ENCODE measurements at regions not wholly inside any gene's neighbourhood (a gene's known extent, or its start where the extent isn't known, plus 50 kb on each side); places are given as distances from the start of the nearest gene placed in this dataset.
"Not testable (repeated sequence)": the region's sequence is repeated elsewhere in the genome, so short reads cannot be mapped to it uniquely, and the experiment has no call there.

GRCh38 chr4:148680884-148681283 is 238.7 kb upstream of the NR3C2 start:
- intact Hi-C loops (cut with micrococcal nuclease), result no loop called here

DNA sequence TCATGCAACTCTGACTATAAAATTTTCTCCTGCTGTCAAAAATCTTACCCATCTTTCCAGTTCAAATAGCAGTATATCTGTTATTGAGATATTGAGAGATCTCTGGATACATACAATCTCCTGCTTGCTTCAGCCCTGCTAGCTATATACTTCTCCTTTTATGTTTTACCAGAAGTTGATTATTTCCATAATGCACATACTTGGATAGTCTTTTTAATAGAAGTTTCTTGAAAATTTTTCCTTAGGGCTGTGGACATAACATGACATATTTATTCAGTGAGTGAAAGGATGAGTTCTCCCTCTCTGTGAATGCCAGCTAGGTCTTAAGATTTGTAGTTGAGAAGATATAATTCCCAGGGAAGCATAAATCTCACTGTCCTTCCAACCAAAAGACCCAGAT is 234.1 kb upstream of the NR3C2 start:
- intact Hi-C loops (cut with micrococcal nuclease), result no loop called here

- intact Hi-C loops (cut with micrococcal nuclease), result no loop called here
Measured at GRCh38 chr4:148674876-148675275, 232.7 kb upstream of the NR3C2 start.

DNA sequence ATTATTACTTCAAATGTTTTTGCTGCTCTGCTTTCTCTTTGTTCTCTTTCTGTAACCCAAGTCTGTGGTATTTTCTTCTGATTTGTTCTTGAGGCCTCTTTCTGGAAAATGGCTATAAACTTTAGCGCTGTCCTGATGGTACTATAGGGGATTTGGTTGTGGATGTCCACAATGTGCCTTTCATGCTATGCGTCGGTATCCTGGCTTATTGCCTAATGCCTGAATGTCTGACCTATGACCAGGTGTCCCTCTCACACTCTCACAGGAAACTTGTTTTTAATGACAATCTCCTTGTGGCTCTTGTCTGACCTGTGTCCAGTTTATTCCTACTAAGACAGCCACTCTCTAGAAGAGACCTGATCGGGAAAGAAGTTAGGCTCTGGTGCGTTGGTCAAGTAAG is 222.4 kb upstream of the NR3C2 start:
- intact Hi-C loops (cut with micrococcal nuclease), result no loop called here

GRCh38 chr4:148654131-148654530 is 211.9 kb upstream of the NR3C2 start:
- intact Hi-C loops (cut with micrococcal nuclease), result no loop called here

GRCh38 chr4:148653681-148654080 is 211.5 kb upstream of the NR3C2 start:
- intact Hi-C loops (cut with micrococcal nuclease), result no loop called here

DNA sequence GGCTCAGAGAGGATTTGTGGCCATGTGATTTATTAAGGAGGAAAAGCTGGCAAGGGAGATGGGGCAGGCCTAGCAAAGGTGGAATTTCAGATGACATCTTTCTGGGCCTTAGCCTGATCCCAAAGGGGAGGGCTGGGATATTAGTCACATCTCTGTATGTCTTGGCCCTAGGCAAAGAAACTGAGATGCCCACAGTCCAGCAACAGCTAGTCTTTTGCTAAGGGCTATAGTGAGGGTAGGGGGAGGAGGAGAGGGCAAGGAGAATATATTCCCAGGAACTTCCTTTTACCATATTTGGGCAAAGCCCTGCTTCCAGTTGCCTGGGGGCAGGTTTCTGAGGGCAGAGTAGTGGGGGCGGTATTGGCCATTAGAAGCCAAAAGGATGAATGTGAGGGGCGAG is 209.8 kb upstream of the NR3C2 start:
- intact Hi-C loops (cut with micrococcal nuclease), result no loop called here

DNA sequence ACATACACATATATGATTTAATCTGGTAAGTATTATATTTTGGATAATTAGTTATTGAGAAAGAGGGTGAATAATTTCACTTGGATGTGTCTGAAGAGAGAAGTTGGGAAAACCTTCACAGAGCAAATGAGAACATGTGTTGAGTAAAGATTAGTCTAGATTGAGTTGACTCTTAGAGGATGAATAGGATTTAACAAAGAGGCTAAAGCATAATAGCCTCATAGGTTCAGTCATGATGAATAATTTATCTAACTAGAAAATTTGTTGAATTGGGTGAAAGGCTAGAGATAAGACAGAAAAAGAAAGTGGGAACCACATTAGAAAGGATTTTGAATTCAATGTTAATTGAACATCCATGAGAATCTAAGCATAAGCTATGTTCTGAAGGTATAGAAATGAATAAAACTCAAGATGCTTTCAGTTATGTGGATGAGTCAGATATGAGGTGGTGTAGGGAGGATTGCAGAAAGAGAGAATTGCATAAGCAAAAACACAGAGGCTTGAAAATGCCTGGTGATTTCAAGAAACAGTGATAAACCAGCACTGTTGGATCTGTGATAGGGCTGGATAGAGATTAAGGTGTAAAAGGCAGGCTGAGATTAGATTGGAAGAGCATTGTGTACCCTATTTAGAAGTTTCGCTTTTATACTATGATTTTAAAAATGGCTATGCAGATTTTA is 207.6 kb upstream of the NR3C2 start:
- intact Hi-C loops (cut with micrococcal nuclease), result no loop called here

- intact Hi-C loops (cut with micrococcal nuclease), result no loop called here
Measured at GRCh38 chr4:148643851-148644250, 201.6 kb upstream of the NR3C2 start.

DNA sequence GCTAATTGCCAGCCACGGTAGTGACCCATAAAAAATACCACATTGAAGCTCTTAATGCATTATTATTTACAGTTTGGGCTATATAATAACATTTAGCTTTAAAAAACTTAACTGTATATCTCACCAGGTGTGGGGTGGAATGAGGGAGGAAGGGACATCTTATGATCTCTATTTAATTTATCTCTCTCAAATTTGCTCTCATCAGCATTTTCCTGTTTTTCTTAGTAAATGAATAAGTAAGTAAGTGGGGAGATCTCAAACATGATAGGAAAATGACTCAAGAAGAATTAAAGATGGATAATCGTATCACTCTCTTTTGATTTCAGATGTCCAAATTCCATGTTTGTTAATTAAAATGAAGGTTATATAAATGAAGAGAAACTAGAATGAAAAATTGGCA is 200.7 kb upstream of the NR3C2 start:
- intact Hi-C loops (cut with micrococcal nuclease), result no loop called here

DNA sequence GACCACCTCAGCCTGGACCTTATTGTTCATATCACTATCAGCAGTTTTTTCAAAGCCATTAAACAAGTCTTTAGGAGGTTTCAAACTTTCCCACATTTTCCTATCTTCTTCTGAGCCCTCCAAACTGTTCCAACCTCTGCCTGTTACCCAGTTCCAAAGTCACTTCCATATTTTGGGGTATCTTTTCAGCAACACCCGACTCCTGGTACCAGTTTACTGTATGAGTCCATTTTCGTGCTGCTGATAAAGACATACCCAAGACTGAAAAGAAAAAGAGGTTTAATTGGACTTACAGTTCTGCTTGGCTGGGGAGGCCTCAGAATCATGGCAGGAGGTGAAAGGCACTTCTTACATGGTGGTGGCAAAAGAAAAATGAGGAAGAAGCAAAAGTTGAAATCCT is 195.9 kb upstream of the NR3C2 start:
- intact Hi-C loops (cut with micrococcal nuclease), result not testable (repeated sequence)

DNA sequence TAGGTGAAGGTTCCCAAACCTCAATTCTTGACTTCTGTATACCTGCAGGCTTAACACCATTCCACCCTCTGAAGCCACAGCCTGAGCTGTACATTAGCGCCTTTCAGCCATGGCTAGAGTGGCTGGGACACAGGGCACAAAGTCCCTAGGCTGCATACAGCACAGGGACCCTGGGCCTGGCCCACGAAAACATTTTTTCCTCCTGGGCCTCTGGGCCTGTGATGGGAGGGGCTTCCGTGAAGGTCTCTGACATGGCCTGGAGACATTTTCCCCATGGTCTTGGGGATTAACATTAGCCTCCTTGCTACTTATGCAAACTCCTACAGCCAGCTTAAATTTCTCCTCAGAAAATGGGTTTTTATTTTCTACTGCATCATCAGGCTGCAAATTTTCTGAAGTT is 195.2 kb upstream of the NR3C2 start:
- intact Hi-C loops (cut with micrococcal nuclease), result not testable (repeated sequence)

DNA sequence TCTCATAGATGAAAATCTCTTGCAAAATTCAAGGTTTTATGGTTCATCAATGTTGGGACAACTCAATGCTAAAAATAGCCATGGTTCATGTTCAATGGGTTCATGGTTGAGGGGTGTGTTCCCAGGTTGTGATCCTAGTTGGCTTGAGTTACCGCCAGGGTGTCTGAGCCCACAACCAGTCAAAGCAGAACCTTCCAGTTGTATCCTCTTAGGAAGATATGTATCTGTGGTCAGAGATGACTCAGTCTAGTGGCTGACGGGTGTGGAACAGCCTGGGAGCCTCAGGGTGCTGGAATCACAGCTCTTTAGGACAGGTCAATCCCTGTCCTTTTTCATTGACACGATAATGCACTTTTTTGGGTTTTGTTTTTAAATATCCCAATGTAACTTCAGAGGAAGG is 192.3 kb upstream of the NR3C2 start:
- intact Hi-C loops (cut with micrococcal nuclease), result no loop called here

DNA sequence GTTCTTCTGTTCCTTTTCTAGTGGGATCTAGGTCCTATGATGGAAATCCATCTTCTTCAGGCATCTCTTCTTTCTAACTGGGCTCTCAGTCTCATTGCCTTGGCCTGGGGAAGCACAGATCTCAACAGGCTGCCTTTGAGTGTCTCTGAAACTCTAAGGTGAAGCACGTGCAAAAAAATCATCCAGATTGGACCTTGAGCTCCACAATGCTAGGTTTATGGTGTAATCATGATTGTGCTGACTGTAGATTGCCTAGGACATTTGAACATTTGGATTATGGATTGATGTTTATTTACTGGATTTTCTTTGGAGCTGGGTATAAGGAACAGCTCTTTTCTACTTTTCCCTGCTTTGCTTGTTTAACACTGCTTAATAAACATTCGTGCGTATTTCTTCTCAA is 191.5 kb upstream of the NR3C2 start:
- intact Hi-C loops (cut with micrococcal nuclease), result no loop called here

DNA sequence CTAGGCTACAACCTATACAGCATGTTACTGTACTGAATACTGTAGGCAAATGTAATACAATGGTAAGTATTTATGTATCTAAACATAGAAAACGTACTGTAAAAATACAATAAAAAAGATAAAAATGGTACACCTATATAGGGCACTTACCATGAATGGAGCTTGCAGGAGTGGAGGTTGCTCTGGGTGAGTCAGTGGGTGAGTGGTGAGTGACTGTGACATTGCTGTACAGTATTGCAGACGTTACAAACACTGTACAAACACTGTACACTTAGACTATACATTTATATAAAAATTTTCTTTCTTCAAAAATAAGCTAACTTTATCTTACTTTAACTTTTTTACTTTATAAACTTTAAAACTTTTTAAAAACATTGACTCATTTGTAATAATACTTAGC is 190.3 kb upstream of the NR3C2 start:
- intact Hi-C loops (cut with micrococcal nuclease), result no loop called here

GRCh38 chr4:148630051-148630450 is 187.8 kb upstream of the NR3C2 start:
- intact Hi-C loops (cut with micrococcal nuclease), result no loop called here

DNA sequence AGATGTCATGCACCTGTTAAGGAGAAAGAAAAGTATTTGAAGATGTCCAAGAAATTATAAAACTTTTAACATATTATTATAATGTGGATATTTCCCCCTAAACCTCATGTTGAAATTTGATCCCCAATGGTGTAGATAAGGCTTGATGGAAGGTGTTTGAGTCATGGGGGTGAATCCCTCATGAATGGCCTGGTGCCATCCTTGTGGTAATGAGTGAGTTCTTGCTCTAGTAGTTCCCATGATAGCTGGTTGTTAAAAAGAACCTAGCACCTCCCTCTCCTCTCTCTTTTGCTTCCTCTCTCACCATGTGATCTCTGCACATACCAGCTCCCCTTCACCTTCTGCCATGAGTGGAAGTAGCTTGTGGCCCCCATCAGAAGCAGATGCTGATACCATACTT is 176.6 kb upstream of the NR3C2 start:
- intact Hi-C loops (cut with micrococcal nuclease), result no loop called here

- intact Hi-C loops (cut with micrococcal nuclease), result no loop called here
Measured at GRCh38 chr4:148608968-148609367, 166.8 kb upstream of the NR3C2 start.

DNA sequence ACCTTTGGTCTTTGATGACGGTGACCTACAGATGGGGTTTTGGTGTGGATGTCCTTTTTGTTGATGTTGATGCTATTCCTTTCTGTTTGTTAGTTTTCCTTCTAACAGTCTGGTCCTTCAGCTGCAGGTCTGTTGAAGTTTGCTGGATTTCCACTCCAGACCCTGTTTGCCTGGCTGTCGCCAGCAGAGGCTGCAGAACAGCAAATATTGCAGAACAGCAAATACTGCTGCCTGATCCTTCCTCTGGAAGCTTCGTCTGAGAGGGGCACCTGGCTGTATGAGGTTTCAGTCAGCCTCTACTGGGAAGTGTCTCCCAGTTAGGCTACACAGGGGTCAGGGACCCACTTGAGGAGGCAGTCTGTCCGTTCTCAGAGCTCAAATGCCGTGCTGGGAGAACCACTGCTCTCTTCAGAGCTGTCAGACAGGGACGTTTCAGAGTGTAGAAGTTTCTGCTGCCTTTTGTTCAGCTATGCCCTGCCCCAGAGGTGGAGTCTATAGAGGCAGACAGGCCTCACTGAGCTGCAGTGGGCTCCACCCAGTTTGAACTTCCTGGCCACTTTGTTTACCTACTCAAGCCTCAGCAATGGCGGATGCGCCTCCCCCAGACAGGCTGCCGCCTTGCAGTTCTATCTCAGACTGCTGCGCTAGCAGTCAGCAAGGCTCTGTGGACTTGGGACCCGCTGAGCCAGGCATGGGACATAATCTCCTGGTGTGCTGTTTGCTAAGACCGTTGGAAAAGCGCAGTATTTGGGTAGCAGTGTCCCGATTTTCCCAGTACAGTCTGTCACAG is 156.4 kb upstream of the NR3C2 start:
- intact Hi-C loops (cut with micrococcal nuclease), result not testable (repeated sequence)

DNA sequence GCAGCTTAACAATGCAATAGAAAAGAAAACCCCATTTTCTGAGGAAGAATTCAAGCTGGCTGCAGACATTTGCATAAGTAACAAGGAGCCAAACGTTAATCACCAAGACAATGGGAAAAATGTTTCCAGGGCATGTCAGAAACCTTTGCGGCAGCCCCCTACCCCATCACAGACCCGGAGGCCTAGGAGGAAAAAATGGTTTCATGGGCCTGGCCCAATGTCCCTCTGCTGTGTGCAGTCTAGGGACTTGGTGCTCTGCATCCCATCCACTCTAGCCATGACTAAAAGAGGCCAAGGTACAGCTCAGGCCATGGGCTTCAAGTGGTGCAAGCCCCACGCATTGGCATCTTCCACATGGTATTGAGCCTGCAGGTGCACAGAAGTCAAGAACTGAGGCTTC is 147.0 kb upstream of the NR3C2 start:
- intact Hi-C loops (cut with micrococcal nuclease), result no loop called here

DNA sequence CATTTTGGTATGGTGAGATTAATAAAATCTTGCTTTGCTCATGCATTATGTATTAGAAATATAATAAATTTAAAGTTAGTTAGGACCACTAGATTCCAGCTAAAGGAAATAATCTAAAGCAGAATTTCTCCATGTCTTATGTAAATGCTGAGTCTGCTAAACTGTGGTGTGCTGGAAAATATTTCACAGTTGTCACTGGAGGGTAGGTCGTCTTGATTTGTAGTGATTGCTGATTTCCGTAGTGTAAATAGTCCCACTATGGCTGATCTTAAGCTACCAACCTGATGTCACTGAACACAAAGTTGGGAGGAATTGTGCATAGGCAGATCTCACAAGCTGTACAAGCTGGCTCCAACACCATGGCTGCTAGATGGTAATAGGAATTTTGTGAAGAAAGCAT is 133.4 kb upstream of the NR3C2 start:
- intact Hi-C loops (cut with micrococcal nuclease), result no loop called here

- intact Hi-C loops (cut with micrococcal nuclease), result no loop called here
Measured at GRCh38 chr4:148574911-148575310, 132.7 kb upstream of the NR3C2 start.

- intact Hi-C loops (cut with micrococcal nuclease), result no loop called here
Measured at GRCh38 chr4:148574502-148574901, 132.3 kb upstream of the NR3C2 start.

All from T-helper 1 cell treated with Interleukin-12 subunit alpha and Interleukin-12 subunit beta and Interleukin-4 antibody, amounts not matched to agents 30 ng/mL and 1 ng/mL, for 36 hours (primary cell).